ENCODE measurements at regions not wholly inside any gene's neighbourhood (a gene's known extent, or its start where the extent isn't known, plus 50 kb on each side); places are given as distances from the start of the nearest gene placed in this dataset.

DNA sequence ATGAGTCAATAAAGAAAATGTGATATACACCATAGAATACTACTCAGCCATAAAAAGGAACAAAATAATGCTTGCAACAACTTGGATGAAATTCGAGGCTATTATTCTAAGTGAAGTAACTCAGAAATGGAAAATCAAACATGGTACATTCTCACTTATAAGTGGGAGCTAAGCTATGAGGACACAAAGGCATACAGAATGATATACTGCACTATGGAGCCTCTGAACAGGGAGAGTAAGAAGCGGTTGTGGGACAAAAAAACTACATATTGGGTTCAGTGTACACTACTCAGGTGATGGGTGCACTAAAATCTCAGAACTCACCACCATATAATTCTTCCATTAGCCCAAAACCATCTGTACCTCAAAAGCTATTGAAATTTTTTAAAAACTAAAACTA is 68.8 kb upstream of the AKAP13 start:
- ATAC-seq, result no peak
- in situ Hi-C loops (cut with HindIII; ENCODE audit: extremely low pct_ligation_motif_present, low pct_unique_long_range_greater_than_20kb), result no loop called here
- no TSS peak for BruUV-seq (replicated peaks)
- intact Hi-C loops (cut with micrococcal nuclease; ENCODE audit: unreplicated experiment), result no loop called here
- H3K27ac ChIP-seq (ENCODE audit: extremely low read length, insufficient read depth, low read length), result no peak overlapping the region
- 27% methylated on average over 2 of the region's 2 CpGs for WGBS (ENCODE audit: low lambda C conversion rate)
- CTCF ChIA-PET (ENCODE audit: low intra/inter-chr PET ratio, low total read pairs), result no interaction called here
- no peak for FAIRE-seq
- H3K4me3 ChIP-seq (replicated peaks in 1 of 3; ENCODE audit: insufficient read depth in 1 of 3, low read depth in 2 of 3, low read length in 3 of 3), result no peak overlapping the region
- H2AFZ ChIP-seq (ENCODE audit: low read length), result no peak overlapping the region
- H3K36me3 ChIP-seq (replicated peaks in 1 of 2; ENCODE audit: control insufficient read depth in 1 of 2, insufficient read depth in 2 of 2, low read length in 2 of 2), result no peaks in the 10 kb centered on the region
- H3K79me2 ChIP-seq (ENCODE audit: insufficient read depth, low read length), result no peaks in the 10 kb centered on the region
- H3K4me2 ChIP-seq (ENCODE audit: low read depth, low read length), result no peak overlapping the region
- no peak overlapping the region for H3K9ac ChIP-seq (ENCODE audit: insufficient read depth, low read depth, low read length)
- peaks cover 22% of the 10 kb centered on the region for H3K4me1 ChIP-seq (ENCODE audit: insufficient read depth, low read length)
- TF ChIP-seq ZNF709 (CRISPR knock-in tag; IDR thresholded peaks at IDR 0.05) (peak; percentile 99), ZFP82 (CRISPR knock-in tag; IDR thresholded peaks at IDR 0.05; ENCODE audit: borderline replicate concordance) (no peak), SRY (CRISPR knock-in tag; IDR thresholded peaks at IDR 0.05) (no peak), NCOA1 (CRISPR knock-in tag; IDR thresholded peaks at IDR 0.05) (no peak)
- DNase-seq (ENCODE audit: low spot score), result no peak
- H3K9me3 ChIP-seq (ENCODE audit: low read length), result no peaks in the 10 kb centered on the region
- no peaks in the 10 kb centered on the region for H4K20me1 ChIP-seq (ENCODE audit: insufficient read depth, low read length)
- no peaks in the 10 kb centered on the region; a peak in 1 of 5 replicates for H3K27me3 ChIP-seq (ENCODE audit: control insufficient read depth in 1 of 2, insufficient read depth in 2 of 2, low read length in 2 of 2)
- POLR2A ChIA-PET, result no interaction called here

DNA sequence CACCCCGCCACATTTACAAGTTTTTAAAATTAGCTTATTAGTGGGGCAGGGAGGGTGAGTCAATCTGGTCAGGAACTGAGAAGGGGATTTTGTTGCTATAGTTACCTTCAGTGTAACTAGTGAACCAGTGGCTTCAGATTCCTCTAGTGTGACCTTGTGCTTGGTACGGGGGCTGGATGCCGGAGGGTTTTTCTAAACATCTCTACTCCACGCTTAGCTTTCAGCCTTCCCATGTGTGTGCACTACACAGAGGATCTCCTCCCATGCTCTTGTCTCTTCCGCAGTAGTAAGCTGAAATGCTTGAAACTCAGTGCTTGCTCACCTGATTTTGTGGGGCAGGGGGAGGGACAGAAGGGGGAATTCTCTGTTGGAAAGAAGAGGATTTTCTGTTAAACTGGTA is 67.9 kb upstream of the AKAP13 start:
- intact Hi-C loops (cut with micrococcal nuclease; ENCODE audit: unreplicated experiment), result no loop called here
- FAIRE-seq (no peak), ATAC-seq (peak; percentile 77), DNase-seq (ENCODE audit: low spot score) (peak; percentile 31)
- Histone ChIP-seq H3K9me3 (ENCODE audit: low read length) (no peaks in the 10 kb centered on the region), H3K9ac (ENCODE audit: insufficient read depth, low read depth, low read length) (no peak overlapping the region), H3K4me3 (replicated peaks in 1 of 3; ENCODE audit: insufficient read depth in 1 of 3, low read depth in 2 of 3, low read length in 3 of 3) (no peak overlapping the region), H3K79me2 (ENCODE audit: insufficient read depth, low read length) (no peaks in the 10 kb centered on the region), H4K20me1 (ENCODE audit: insufficient read depth, low read length) (no peaks in the 10 kb centered on the region), H2AFZ (ENCODE audit: low read length) (no peak overlapping the region), H3K4me1 (ENCODE audit: insufficient read depth, low read length) (peaks cover 23% of the 10 kb centered on the region), H3K36me3 (replicated peaks in 1 of 2; ENCODE audit: control insufficient read depth in 1 of 2, insufficient read depth in 2 of 2, low read length in 2 of 2) (no peaks in the 10 kb centered on the region), H3K27ac (ENCODE audit: extremely low read length, insufficient read depth, low read length) (no peak overlapping the region), H3K27me3 (ENCODE audit: control insufficient read depth in 1 of 2, insufficient read depth in 2 of 2, low read length in 2 of 2) (no peaks in the 10 kb centered on the region; a peak in 1 of 5 replicates), H3K4me2 (ENCODE audit: low read depth, low read length) (peak overlapping the region; percentile 6; the same call in 1 of the 2 replicates)
- ChIA-PET POLR2A (no interaction called here), CTCF (ENCODE audit: low intra/inter-chr PET ratio, low total read pairs) (no interaction called here)
- in situ Hi-C loops (cut with HindIII; ENCODE audit: extremely low pct_ligation_motif_present, low pct_unique_long_range_greater_than_20kb), result no loop called here
- WGBS (ENCODE audit: low lambda C conversion rate), result 31% methylated on average over 5 of the region's 5 CpGs
- TF ChIP-seq RFX1 (IDR thresholded peaks at IDR 0.05) (peak; percentile 50; the same call in 1 of the 2 replicates), NFE2L2 (IDR thresholded peaks at IDR 0.05; ENCODE audit: low read length) (no peak)
- no TSS peak for BruUV-seq (replicated peaks)
